Endothelial cell (in vitro differentiated cells): ENCODE measurements at regions not wholly inside any gene's neighbourhood (a gene's known extent, or its start where the extent isn't known, plus 50 kb on each side); places are given as distances from the start of the nearest gene placed in this dataset.

ENCODE experiments used
- DNase-seq: peaks from one replicate; pipeline ENCODE4 v3.0.0; 2021; ENCODE audit warnings: low spot score
- H3K27ac Mint-ChIP-seq: one replicate; pipeline ENCODE4 v1.8.0; 2021; ENCODE audit warnings: mixed read lengths, inconsistent platforms; ENCODE audit not compliant: unreplicated experiment
- H3K27me3 Mint-ChIP-seq: one replicate; pipeline ENCODE4 v1.8.0; 2021; ENCODE audit warnings: mild to moderate bottlenecking, moderate library complexity, mixed read lengths, inconsistent platforms; ENCODE audit not compliant: unreplicated experiment
- H3K36me3 Mint-ChIP-seq: one replicate; pipeline ENCODE4 v1.8.0; 2021; ENCODE audit warnings: mild to moderate bottlenecking, low read depth, mixed read lengths, inconsistent platforms; ENCODE audit not compliant: unreplicated experiment
- H3K4me1 Mint-ChIP-seq: one replicate; pipeline ENCODE4 v1.8.0; 2021; ENCODE audit warnings: mild to moderate bottlenecking, mixed read lengths, inconsistent platforms; ENCODE audit not compliant: unreplicated experiment
- H3K4me3 Mint-ChIP-seq: one replicate; pipeline ENCODE4 v1.8.0; 2021; ENCODE audit warnings: mild to moderate bottlenecking, mixed read lengths, inconsistent platforms; ENCODE audit not compliant: unreplicated experiment
- H3K9me3 Mint-ChIP-seq: one replicate; pipeline ENCODE4 v1.8.0; 2021; ENCODE audit warnings: mixed read lengths, inconsistent platforms; ENCODE audit not compliant: unreplicated experiment
- TF ChIP-seq, protein P1 (sequence below): fragments of 200-600 bp; sonication (generic); IDR thresholded peaks from one replicate; pipeline ENCODE4 v1.5.0; 2021; ENCODE audit warnings: antibody characterized with exemption; ENCODE audit not compliant: unreplicated experiment

DNA sequence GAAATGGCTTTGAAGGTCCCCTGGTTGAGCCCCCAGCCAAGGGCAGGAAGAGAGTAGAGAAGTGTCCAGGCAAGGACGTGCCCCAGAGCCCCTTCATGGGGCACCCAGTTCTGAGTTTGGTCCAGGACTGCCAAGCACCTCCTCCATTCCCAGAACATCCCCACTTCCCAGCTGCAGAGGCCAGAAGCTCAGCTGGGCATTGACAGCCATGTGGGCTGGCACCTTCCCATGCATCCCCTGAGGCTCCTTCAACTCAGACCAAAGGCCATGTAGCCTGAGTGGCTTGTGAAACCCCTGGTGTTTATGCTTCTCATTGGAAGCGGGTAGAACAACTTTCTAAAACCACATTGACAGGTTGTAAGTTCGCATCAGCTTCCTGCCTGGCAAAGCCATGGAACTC lies 789.6 kb downstream of the TBC1D22A start:
- Mint-ChIP-seq H3K27me3 (peaks cover 9% of the 10 kb centered on the region), H3K36me3 (peaks cover 23% of the 10 kb centered on the region), H3K4me3 (no peak overlapping the region), H3K9me3 (peaks cover 51% of the 10 kb centered on the region), H3K27ac (no peak overlapping the region), H3K4me1 (no peaks in the 10 kb centered on the region)
- DNase-seq: no peak
- TF ChIP-seq, protein P1, sequence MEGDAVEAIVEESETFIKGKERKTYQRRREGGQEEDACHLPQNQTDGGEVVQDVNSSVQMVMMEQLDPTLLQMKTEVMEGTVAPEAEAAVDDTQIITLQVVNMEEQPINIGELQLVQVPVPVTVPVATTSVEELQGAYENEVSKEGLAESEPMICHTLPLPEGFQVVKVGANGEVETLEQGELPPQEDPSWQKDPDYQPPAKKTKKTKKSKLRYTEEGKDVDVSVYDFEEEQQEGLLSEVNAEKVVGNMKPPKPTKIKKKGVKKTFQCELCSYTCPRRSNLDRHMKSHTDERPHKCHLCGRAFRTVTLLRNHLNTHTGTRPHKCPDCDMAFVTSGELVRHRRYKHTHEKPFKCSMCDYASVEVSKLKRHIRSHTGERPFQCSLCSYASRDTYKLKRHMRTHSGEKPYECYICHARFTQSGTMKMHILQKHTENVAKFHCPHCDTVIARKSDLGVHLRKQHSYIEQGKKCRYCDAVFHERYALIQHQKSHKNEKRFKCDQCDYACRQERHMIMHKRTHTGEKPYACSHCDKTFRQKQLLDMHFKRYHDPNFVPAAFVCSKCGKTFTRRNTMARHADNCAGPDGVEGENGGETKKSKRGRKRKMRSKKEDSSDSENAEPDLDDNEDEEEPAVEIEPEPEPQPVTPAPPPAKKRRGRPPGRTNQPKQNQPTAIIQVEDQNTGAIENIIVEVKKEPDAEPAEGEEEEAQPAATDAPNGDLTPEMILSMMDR: no peak

DNA sequence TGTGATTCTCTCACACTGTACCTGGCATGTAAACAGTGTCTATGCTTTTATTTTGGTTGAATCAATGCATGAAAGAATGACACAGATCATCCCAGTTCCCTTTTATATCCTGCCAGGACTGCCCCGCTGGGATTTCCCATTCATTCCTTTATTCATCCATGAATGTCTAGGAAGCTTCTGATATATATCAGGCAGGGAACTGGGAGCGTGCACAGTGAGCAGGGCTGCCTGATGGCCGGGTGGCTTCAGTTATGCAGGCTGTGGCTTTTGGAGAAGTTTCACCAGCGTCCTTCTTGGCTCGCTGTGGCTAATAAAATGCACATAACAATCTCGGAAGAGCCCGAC lies 789.0 kb downstream of the TBC1D22A start:
- peaks cover 47% of the 10 kb centered on the region for H3K9me3 Mint-ChIP-seq
- TF ChIP-seq, protein P1: no peak
- no peak overlapping the region for H3K27ac Mint-ChIP-seq
- peaks cover 23% of the 10 kb centered on the region for H3K36me3 Mint-ChIP-seq
- H3K4me1 Mint-ChIP-seq: no peaks in the 10 kb centered on the region
- no peak overlapping the region for H3K4me3 Mint-ChIP-seq
- no peak for DNase-seq
- peaks cover 7% of the 10 kb centered on the region for H3K27me3 Mint-ChIP-seq

DNA sequence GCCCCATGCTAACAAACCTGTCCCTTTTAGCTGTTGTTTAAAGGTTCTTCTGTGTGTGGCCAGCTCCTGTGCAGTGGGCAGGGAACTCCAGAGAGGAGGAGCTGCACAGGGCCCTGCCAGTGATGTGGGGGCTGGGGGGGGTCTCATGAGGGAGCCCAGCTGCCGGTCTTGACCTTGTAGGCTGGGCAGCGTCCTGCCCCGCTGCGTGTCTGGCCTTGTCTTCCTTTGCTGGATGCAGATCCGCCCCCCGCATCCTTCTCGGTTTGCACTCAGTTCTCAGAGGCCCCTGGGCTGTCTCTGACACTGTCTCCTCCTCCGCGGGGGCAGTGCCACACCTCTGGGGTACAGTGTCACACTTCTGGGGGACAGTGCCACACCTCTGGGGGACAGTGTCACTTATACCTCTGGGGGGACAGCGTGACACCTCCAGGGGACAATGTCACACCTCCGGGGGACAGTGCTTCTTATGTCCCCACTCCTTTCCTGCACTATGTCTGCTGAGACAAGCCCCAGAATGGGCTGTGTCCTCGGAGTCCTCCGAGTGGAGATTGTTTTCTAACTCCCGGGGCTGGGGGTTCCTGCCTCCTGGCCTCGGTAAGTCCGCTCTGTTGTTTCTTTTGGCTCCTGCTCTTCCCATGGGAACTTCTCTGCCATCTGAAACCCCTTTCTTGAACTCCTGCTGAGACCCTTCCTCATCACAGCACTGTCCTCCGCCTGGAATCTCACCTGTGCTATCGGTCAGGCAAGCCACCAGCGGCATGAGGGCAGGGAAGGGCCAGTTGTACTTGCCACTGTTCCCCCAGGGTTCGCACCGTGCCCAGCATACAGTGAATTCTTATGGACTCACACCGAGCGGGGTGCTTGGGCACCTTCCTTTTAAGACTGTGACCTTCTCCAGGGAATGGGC lies 788.3 kb downstream of the TBC1D22A start:
- TF ChIP-seq, protein P1: no peak
- peaks cover 8% of the 10 kb centered on the region for H3K27me3 Mint-ChIP-seq
- no peaks in the 10 kb centered on the region for H3K4me1 Mint-ChIP-seq
- DNase-seq: no peak
- no peak overlapping the region for H3K27ac Mint-ChIP-seq
- peaks cover 48% of the 10 kb centered on the region for H3K9me3 Mint-ChIP-seq
- no peak overlapping the region for H3K4me3 Mint-ChIP-seq
- H3K36me3 Mint-ChIP-seq: peaks cover 23% of the 10 kb centered on the region

DNA sequence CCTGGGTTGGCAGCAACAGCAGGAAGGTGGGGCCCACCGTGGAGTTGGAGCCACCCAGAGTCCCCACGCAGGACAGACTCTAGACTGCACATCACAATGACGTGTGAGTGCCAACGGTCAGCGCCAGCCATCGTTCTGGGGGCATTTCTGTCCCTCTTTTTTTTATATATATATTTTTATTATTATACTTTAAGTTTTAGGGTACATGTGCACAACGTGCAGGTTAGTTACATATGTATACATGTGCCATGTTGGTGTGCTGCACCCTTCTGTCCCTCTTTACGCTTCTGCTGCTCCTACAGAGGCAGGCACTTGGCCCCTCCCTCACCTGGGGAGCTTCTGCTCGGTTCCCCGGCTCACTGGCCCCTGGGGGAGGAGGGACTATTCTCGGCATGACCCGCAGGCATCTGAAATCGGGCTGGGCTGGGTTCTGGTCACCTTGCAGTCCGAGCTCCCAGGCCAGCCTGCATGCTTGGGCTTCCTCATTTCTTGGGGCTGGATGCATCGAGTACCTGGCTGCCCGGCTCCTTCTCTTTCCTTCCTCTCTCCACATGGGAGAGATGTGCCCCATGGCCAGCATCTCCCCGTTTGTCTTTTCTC lies 787.4 kb downstream of the TBC1D22A start:
- TF ChIP-seq, protein P1: no peak
- H3K27me3 Mint-ChIP-seq: peaks cover 8% of the 10 kb centered on the region
- no peaks in the 10 kb centered on the region for H3K4me1 Mint-ChIP-seq
- no peak overlapping the region for H3K4me3 Mint-ChIP-seq
- peaks cover 44% of the 10 kb centered on the region for H3K9me3 Mint-ChIP-seq
- DNase-seq: no peak
- H3K36me3 Mint-ChIP-seq: peaks cover 23% of the 10 kb centered on the region
- H3K27ac Mint-ChIP-seq: no peak overlapping the region
